Body of pancreas (tissue), 4 donors: ENCODE measurements at regions not wholly inside any gene's neighbourhood (a gene's known extent, or its start where the extent isn't known, plus 50 kb on each side); places are given as distances from the start of the nearest gene placed in this dataset.

ENCODE experiments used
- ATAC-seq: fragments of 150-250 bp; one replicate; pipeline ENCODE4 v1.9.1; 2016
- DNase-seq, 4 donors: peaks; one replicate each; pipeline ENCODE4 v3.0.0-alpha.2; 2019
- H3K27ac ChIP-seq, 4 donors: fragments of 200-600 bp; sonication (generic); 1 replicate in 3 of 4; 2 replicates in 1 of 4; pipeline versions ENCODE4 v1.5.1 to v1.6.1; 2016 to 2019; ENCODE audit warnings: mild to moderate bottlenecking in 1 of 4, mixed read lengths in 1 of 4, moderate library complexity in 1 of 4
- H3K27me3 ChIP-seq, 2 donors: fragments of 200-600 bp; sonication (generic); one replicate each; pipeline ENCODE4 v1.6.0; 2016; ENCODE audit warnings: mild to moderate bottlenecking in 1 of 2
- H3K36me3 ChIP-seq, 2 donors: fragments of 200-600 bp; sonication (generic); replicated peaks in 1 of 2; 2 replicates each; pipeline ENCODE4 v1.5.1; 2016; ENCODE audit warnings: low read depth in 2 of 2; ENCODE audit not compliant: insufficient read depth in 1 of 2
- H3K4me1 ChIP-seq: fragments of 200-600 bp; sonication (generic); one replicate; pipeline ENCODE4 v1.6.0; 2016
- H3K4me3 ChIP-seq, 2 donors: fragments of 200-600 bp; sonication (generic); 1 replicate in 1 of 2; 2 replicates in 1 of 2; pipeline ENCODE4 v1.5.1; 2016 to 2019
- H3K9me3 ChIP-seq, 3 donors: fragments of 200-600 bp; sonication (generic); 1 replicate in 2 of 3; 2 replicates in 1 of 3; pipeline ENCODE4 v1.5.1; 2016
- CTCF ChIP-seq, 7 experiments: fragments of 450-650 bp in 4 of 7; fragments of 200-600 bp in 3 of 7; sonication (generic) in 3 of 7; IDR thresholded peaks; one replicate each; pipeline ENCODE4 v1.5.1; 2016 to 2019; ENCODE audit warnings: antibody characterized with exemption in 7 of 7
- POLR2A ChIP-seq, 3 donors: fragments of 450-650 bp; IDR thresholded peaks; one replicate each; pipeline ENCODE4 v1.6.1; 2016; ENCODE audit warnings: antibody characterized with exemption in 3 of 3, mild to moderate bottlenecking in 2 of 3
- WGBS, 2 donors: methylation state at CpG; one replicate each; pipeline ENCODE4 v1.1.5; 2017; 5-methylcytosine and 5-hydroxymethylcytosine counted together
- intact Hi-C: fragments of 100-400 bp; cut with DNase I; formaldehyde crosslinking; loops from one replicate; pipeline ENCODE4 v1.15.1; 2023

DNA sequence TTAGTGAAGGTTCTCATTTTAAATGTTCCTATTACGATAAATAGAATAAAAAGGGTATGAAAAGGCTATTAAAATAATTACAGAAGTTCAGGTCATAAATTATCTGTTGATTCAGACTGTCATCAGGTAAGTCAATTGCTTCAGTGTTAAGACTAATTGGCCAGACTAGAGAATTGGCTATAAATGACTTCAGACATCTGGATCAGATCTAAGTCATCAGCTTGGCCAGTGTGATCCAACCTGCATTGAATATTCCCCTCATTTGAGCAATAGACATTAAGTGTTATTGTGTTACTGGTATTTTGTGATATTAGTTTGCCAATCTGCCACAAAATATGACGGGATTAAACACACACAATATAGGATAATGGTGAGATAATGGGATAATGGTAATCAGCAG is 377.6 kb upstream of the CITED2 start:
- no peaks in the 10 kb centered on the region for H3K36me3 ChIP-seq
- 63 to 75% methylated on average over 2 of the region's 2 CpGs for WGBS, 2 donors
- ATAC-seq (no peak), DNase-seq (no peak)
- intact Hi-C loops, result no loop called here
- no peaks in the 10 kb centered on the region for H3K9me3 ChIP-seq
- no peak for TF ChIP-seq CTCF (IDR thresholded peaks at IDR 0.05)
- TF ChIP-seq POLR2A (IDR thresholded peaks at IDR 0.05), result no peak
- H3K4me3 ChIP-seq, result no peak overlapping the region
- H3K27me3 ChIP-seq, result no peaks in the 10 kb centered on the region
- peaks cover 25% of the 10 kb centered on the region for H3K4me1 ChIP-seq
- H3K27ac ChIP-seq, result no peak overlapping the region

GRCh38 chr6:139751179-139751578 is 376.7 kb upstream of the CITED2 start:
- Histone ChIP-seq H3K9me3 (no peaks in the 10 kb centered on the region), H3K27ac (no peak overlapping the region), H3K4me3 (no peak overlapping the region), H3K36me3 (no peaks in the 10 kb centered on the region), H3K4me1 (peaks cover 25% of the 10 kb centered on the region), H3K27me3 (no peaks in the 10 kb centered on the region)
- intact Hi-C loops, result no loop called here
- 92 to 96% methylated on average over 3 of the region's 3 CpGs for WGBS, 2 donors
- DNase-seq, result no peak
- ATAC-seq, result no peak
- no peak for TF ChIP-seq POLR2A (IDR thresholded peaks at IDR 0.05)
- TF ChIP-seq CTCF (IDR thresholded peaks at IDR 0.05), result no peak

DNA sequence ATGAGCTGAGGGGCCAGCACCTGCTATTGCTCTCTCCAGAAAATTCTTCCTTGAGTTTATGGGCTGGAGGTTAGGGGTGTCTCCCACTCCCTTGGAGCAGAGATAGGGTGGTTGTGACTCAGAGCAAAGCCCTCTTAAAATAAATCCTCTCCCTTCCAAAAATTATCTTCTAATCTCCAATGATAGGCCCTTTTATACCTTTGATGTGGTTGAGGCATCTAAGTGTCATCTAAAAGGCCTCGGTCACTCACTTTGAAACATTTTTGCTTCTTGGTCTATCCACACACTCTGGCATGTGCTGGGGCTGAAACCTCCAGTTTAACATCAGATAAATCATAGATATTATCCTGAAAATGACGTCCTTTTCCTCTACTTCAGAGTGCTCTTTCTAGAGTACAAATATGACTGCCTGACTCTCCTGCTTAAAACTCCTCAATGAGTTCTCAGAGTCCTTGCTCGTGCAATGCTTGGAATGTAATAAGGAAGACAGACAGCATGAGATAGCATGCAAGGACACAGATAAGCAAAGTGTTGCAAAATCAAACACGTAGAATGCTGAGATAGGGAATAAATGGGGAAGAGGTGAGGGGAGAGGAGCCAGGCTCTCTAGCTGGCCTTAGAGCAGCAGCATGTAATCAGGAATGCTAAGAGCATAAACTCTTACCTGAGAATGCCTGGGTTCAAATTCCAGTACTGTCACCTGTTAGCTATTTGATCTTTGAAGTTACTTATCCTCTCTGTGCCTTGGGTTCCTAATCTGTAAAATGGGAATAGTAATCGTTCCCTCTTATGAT is 374.1 kb upstream of the CITED2 start:
- ATAC-seq (peak; percentile 75), DNase-seq (peak in 1 of 4 donors; percentile 5)
- 25 to 35% methylated on average over 5 of the region's 5 CpGs for WGBS, 2 donors
- Histone ChIP-seq H3K4me3 (no peak overlapping the region), H3K4me1 (peaks cover 17% of the 10 kb centered on the region), H3K9me3 (no peaks in the 10 kb centered on the region), H3K36me3 (no peaks in the 10 kb centered on the region), H3K27ac (peak overlapping the region in 1 of 4 donors; percentile 33), H3K27me3 (no peaks in the 10 kb centered on the region)
- TF ChIP-seq POLR2A (IDR thresholded peaks at IDR 0.05), result no peak
- TF ChIP-seq CTCF (IDR thresholded peaks at IDR 0.05), result no peak
- intact Hi-C loops, result no loop called here

DNA sequence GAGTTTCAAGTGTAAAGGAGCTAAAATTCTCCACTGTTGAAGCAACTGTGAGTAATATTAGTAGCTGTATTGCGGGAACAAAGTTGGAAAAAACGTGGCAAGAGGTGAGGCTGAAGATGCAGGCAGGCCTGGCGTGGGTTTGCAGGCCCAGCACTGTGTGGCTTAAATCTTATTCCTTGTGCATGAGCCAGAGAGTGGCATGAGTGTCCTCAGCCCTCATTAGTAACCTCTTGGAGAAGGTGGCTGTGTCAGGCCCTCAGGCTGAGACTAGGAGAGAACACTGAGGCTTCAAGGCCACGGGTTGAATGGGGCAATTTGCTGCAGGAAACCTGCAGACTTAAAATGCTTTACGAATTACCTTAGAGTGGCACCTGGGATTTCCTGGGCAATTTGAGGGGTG is 372.7 kb upstream of the CITED2 start:
- Histone ChIP-seq H3K4me3 (no peak overlapping the region), H3K27ac (no peak overlapping the region), H3K9me3 (no peaks in the 10 kb centered on the region), H3K36me3 (no peaks in the 10 kb centered on the region), H3K27me3 (no peaks in the 10 kb centered on the region), H3K4me1 (peaks cover 20% of the 10 kb centered on the region)
- no peak for DNase-seq
- 89 to 99% methylated on average over 5 of the region's 5 CpGs for WGBS, 2 donors
- no peak for ATAC-seq
- intact Hi-C loops, result no loop called here
- no peak for TF ChIP-seq CTCF (IDR thresholded peaks at IDR 0.05)
- no peak for TF ChIP-seq POLR2A (IDR thresholded peaks at IDR 0.05)

DNA sequence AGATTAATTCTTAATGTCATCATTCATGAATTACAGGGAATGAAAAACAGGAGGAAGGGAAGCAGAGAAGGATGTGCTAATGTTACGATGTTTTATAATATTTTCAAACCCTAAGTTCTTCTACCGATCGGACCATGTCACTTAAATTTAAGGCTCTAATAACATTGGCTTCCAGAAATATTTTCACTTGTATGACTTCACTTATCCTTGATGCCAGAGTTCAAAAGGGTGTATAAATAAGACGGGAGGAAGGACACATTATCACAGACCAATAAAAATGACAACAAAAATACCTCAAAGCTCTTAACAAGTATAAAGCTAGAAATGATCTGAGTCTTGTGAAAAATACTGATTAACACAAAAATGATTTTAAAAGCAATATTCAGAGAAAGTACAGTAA is 370.4 kb upstream of the CITED2 start:
- Histone ChIP-seq H3K36me3 (no peaks in the 10 kb centered on the region), H3K4me3 (no peak overlapping the region), H3K27ac (no peak overlapping the region), H3K27me3 (no peaks in the 10 kb centered on the region), H3K4me1 (peaks cover 20% of the 10 kb centered on the region), H3K9me3 (no peaks in the 10 kb centered on the region)
- WGBS, 2 donors, result 76 to 80% methylated on average over 4 of the region's 4 CpGs
- TF ChIP-seq CTCF (IDR thresholded peaks at IDR 0.05), result no peak
- no peak for TF ChIP-seq POLR2A (IDR thresholded peaks at IDR 0.05)
- no peak for ATAC-seq
- no peak for DNase-seq
- intact Hi-C loops, result no loop called here
